ENCODE measurements at regions not wholly inside any gene's neighbourhood (a gene's known extent, or its start where the extent isn't known, plus 50 kb on each side); places are given as distances from the start of the nearest gene placed in this dataset.

DNA sequence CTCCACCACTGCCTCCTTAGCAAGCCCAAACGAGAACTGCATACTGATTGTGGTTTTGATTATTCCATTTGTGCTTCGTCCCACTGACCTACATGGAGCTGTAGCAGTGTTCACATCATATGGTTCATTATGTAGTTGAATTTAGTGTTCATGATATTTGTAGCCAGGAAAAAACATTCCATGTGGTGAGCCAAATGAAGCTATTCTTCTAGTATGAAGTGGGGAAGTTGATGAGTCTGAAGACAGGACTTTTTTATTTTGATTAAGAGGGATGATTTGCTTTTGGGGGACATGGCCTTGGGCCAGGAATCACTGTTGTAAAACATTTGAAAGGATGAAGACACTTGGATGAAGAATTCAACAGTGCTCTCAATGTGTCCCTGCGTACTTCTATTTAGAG, 192.9 kb upstream of the SLC27A6 start:
- Histone ChIP-seq H3K27ac (ENCODE audit: low read depth in 2 of 2, low read length in 1 of 2) (no peak overlapping the region), H3K4me2 (no peak overlapping the region), H2AFZ (ENCODE audit: low read depth) (no peak overlapping the region), H3K9ac (no peak overlapping the region), H3K36me3 (replicated peaks in 1 of 2; ENCODE audit: control insufficient read depth in 1 of 2, insufficient read depth in 2 of 2, low read length in 1 of 2) (no peaks in the 10 kb centered on the region), H3K4me3 (ENCODE audit: low read depth in 2 of 2, low read length in 1 of 2) (no peak overlapping the region), H3K9me3 (no peaks in the 10 kb centered on the region), H3K9me2 (no peaks in the 10 kb centered on the region), H3K27me3 (ENCODE audit: insufficient read depth) (0 out of 2 replicates have a peak, but pooled peaks cover 5% of the 10 kb centered on the region), H3K79me2 (ENCODE audit: insufficient read depth) (no peaks in the 10 kb centered on the region), H4K20me1 (ENCODE audit: insufficient read depth) (no peaks in the 10 kb centered on the region), H3K4me1 (ENCODE audit: control insufficient read depth in 1 of 2, insufficient read depth in 2 of 2, low read depth in 1 of 2, low read length in 1 of 2) (no peaks in the 10 kb centered on the region), H3F3A (replicated peaks; ENCODE audit: insufficient read depth) (no peaks in the 10 kb centered on the region)
- no peak for DNase-seq
- ChIA-PET CTCF (interaction anchor here (0.6 kb wide), 1 partner anchor 98 kb away, joined by 3 read pairs; no protein-coding TSS in a partner anchor), POLR2A (no interaction called here)
- no peak for TF ChIP-seq SMC3 (IDR thresholded peaks at IDR 0.05; ENCODE audit: low read depth, low read length)
- no peak for TF ChIP-seq FOXJ3 (CRISPR knock-in tag; IDR thresholded peaks at IDR 0.05)
- TF ChIP-seq USF2 (IDR thresholded peaks at IDR 0.05; ENCODE audit: borderline replicate concordance, low read depth, low read length), result no peak
- TF ChIP-seq, protein P1, sequence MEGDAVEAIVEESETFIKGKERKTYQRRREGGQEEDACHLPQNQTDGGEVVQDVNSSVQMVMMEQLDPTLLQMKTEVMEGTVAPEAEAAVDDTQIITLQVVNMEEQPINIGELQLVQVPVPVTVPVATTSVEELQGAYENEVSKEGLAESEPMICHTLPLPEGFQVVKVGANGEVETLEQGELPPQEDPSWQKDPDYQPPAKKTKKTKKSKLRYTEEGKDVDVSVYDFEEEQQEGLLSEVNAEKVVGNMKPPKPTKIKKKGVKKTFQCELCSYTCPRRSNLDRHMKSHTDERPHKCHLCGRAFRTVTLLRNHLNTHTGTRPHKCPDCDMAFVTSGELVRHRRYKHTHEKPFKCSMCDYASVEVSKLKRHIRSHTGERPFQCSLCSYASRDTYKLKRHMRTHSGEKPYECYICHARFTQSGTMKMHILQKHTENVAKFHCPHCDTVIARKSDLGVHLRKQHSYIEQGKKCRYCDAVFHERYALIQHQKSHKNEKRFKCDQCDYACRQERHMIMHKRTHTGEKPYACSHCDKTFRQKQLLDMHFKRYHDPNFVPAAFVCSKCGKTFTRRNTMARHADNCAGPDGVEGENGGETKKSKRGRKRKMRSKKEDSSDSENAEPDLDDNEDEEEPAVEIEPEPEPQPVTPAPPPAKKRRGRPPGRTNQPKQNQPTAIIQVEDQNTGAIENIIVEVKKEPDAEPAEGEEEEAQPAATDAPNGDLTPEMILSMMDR (IDR thresholded peaks at IDR 0.05), result no peak
- TF ChIP-seq, protein P2, sequence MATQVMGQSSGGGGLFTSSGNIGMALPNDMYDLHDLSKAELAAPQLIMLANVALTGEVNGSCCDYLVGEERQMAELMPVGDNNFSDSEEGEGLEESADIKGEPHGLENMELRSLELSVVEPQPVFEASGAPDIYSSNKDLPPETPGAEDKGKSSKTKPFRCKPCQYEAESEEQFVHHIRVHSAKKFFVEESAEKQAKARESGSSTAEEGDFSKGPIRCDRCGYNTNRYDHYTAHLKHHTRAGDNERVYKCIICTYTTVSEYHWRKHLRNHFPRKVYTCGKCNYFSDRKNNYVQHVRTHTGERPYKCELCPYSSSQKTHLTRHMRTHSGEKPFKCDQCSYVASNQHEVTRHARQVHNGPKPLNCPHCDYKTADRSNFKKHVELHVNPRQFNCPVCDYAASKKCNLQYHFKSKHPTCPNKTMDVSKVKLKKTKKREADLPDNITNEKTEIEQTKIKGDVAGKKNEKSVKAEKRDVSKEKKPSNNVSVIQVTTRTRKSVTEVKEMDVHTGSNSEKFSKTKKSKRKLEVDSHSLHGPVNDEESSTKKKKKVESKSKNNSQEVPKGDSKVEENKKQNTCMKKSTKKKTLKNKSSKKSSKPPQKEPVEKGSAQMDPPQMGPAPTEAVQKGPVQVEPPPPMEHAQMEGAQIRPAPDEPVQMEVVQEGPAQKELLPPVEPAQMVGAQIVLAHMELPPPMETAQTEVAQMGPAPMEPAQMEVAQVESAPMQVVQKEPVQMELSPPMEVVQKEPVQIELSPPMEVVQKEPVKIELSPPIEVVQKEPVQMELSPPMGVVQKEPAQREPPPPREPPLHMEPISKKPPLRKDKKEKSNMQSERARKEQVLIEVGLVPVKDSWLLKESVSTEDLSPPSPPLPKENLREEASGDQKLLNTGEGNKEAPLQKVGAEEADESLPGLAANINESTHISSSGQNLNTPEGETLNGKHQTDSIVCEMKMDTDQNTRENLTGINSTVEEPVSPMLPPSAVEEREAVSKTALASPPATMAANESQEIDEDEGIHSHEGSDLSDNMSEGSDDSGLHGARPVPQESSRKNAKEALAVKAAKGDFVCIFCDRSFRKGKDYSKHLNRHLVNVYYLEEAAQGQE (IDR thresholded peaks at IDR 0.05; ENCODE audit: low read depth, low read length), result no peak
- TF ChIP-seq NRF1 (IDR thresholded peaks at IDR 0.05; ENCODE audit: low read depth, low read length), result no peak
- no peak for TF ChIP-seq RAD21 (IDR thresholded peaks at IDR 0.05; ENCODE audit: low read length)
- no peak for TF ChIP-seq MXI1 (IDR thresholded peaks at IDR 0.05; ENCODE audit: low read depth, low read length)
- no peak for TF ChIP-seq GABPA (IDR thresholded peaks at IDR 0.05; ENCODE audit: low read depth)
- TF ChIP-seq MEF2A (IDR thresholded peaks at IDR 0.05; ENCODE audit: borderline replicate concordance, low read depth), result no peak
- WGBS (ENCODE audit: low lambda C conversion rate), result 7% methylated on average over 3 of the region's 3 CpGs

DNA sequence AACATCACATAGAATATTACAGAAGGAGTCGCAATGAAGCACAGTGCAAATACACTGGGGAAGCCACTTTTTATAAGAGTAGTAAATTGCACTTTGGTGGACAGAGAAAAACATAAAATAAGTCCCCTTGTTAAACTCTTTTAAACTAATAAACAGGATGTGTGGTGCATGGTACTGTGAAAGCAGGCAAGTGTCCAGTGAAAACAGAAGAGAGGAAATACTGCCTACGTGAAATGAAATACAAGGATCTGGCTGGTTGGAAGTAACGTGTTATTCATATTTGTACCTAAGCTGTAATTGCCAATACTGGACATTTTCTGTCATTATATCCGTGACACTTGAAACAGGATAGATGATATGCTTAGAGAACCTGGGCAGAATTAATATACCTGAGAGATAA, 191.9 kb upstream of the SLC27A6 start:
- Histone ChIP-seq H3K4me3 (ENCODE audit: low read depth in 2 of 2, low read length in 1 of 2) (no peak overlapping the region), H3K27ac (ENCODE audit: low read depth in 2 of 2, low read length in 1 of 2) (no peak overlapping the region), H3K4me2 (no peak overlapping the region), H3K9ac (no peak overlapping the region), H3K9me3 (no peaks in the 10 kb centered on the region), H3K79me2 (ENCODE audit: insufficient read depth) (no peaks in the 10 kb centered on the region), H3K36me3 (replicated peaks in 1 of 2; ENCODE audit: control insufficient read depth in 1 of 2, insufficient read depth in 2 of 2, low read length in 1 of 2) (no peaks in the 10 kb centered on the region), H3K9me2 (no peaks in the 10 kb centered on the region), H3K27me3 (ENCODE audit: insufficient read depth) (0 out of 2 replicates have a peak, but pooled peaks cover 5% of the 10 kb centered on the region), H3K4me1 (ENCODE audit: control insufficient read depth in 1 of 2, insufficient read depth in 2 of 2, low read depth in 1 of 2, low read length in 1 of 2) (no peaks in the 10 kb centered on the region), H3F3A (replicated peaks; ENCODE audit: insufficient read depth) (no peaks in the 10 kb centered on the region), H2AFZ (ENCODE audit: low read depth) (no peak overlapping the region), H4K20me1 (ENCODE audit: insufficient read depth) (no peaks in the 10 kb centered on the region)
- 8% methylated on average over 4 of the region's 4 CpGs for WGBS (ENCODE audit: low lambda C conversion rate)
- ChIA-PET CTCF (no interaction called here), POLR2A (no interaction called here)
- no peak for TF ChIP-seq MXI1 (IDR thresholded peaks at IDR 0.05; ENCODE audit: low read depth, low read length)
- TF ChIP-seq, protein P3, sequence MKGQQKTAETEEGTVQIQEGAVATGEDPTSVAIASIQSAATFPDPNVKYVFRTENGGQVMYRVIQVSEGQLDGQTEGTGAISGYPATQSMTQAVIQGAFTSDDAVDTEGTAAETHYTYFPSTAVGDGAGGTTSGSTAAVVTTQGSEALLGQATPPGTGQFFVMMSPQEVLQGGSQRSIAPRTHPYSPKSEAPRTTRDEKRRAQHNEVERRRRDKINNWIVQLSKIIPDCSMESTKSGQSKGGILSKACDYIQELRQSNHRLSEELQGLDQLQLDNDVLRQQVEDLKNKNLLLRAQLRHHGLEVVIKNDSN (IDR thresholded peaks at IDR 0.05; ENCODE audit: borderline replicate concordance, low read depth), result no peak
- no peak for TF ChIP-seq GATA2 (CRISPR knock-in tag; IDR thresholded peaks at IDR 0.05)
- TF ChIP-seq CHD2 (IDR thresholded peaks at IDR 0.05; ENCODE audit: low read length, partially characterized antibody), result no peak
- TF ChIP-seq YY1 (IDR thresholded peaks at IDR 0.05; ENCODE audit: low read depth), result no peak
- no peak for TF ChIP-seq TEAD4 (IDR thresholded peaks at IDR 0.05; ENCODE audit: borderline replicate concordance, insufficient read depth)
- TF ChIP-seq USF2 (IDR thresholded peaks at IDR 0.05; ENCODE audit: borderline replicate concordance, low read depth, low read length), result no peak
- no peak for TF ChIP-seq MEF2A (IDR thresholded peaks at IDR 0.05; ENCODE audit: borderline replicate concordance, low read depth)
- no peak for DNase-seq
